H1 (cell line): ENCODE measurements at regions not wholly inside any gene's neighbourhood (a gene's known extent, or its start where the extent isn't known, plus 50 kb on each side); places are given as distances from the start of the nearest gene placed in this dataset.

Experiments used
- CTCF ChIA-PET: fragments of 300-600 bp; sonication (Branson Sonifier 250); formaldehyde crosslinking; loops from one replicate; lab custom pipeline; 2021; ENCODE audit not compliant: partially characterized antibody; lab: Charles Lee
- POLR2A ChIA-PET: fragments of 300-600 bp; sonication (Branson Sonifier 250); formaldehyde crosslinking; loops from one replicate; lab custom pipeline; 2021; ENCODE audit warnings: inconsistent platforms; ENCODE audit not compliant: partially characterized antibody; lab: Charles Lee
- DNase-seq, 2 experiments: peaks; one replicate each; pipeline versions ENCODE4 v3.0.0 to v3.0.0-alpha.2; 2010 to 2022; ENCODE audit warnings: low spot score in 2 of 2, low read depth in 1 of 2, mixed read lengths in 1 of 2
- FAIRE-seq: peaks from 2 replicates; lab custom pipeline; 2011; peaks lifted over from hg19 to GRCh38; lab: Jason Lieb, UNC
- H2AFZ ChIP-seq: 2 replicates; pipeline ENCODE4 v1.8.1; 2012; ENCODE audit warnings: low read length, inconsistent platforms
- H2AK5ac ChIP-seq: 2 replicates; pipeline ENCODE4 v1.6.1; 2013; ENCODE audit warnings: low read depth, low read length
- H2BK120ac ChIP-seq: replicated peaks from 2 replicates; pipeline ENCODE3; 2013; ENCODE audit warnings: low read depth, low read length, inconsistent platforms
- H2BK12ac ChIP-seq: 2 replicates; pipeline ENCODE4 v1.6.1; 2013; ENCODE audit warnings: low read depth, low read length
- H2BK15ac ChIP-seq: 2 replicates; pipeline ENCODE4 v1.6.1; 2013; ENCODE audit warnings: low read length
- H2BK20ac ChIP-seq: 2 replicates; pipeline ENCODE4 v1.6.1; 2013; ENCODE audit warnings: low read length
- H2BK5ac ChIP-seq: 2 replicates; pipeline ENCODE4 v1.6.1; 2013; ENCODE audit warnings: low read depth, low read length
- H3K14ac ChIP-seq: 2 replicates; pipeline ENCODE4 v1.6.1; 2013; ENCODE audit warnings: inconsistent platforms; ENCODE audit not compliant: insufficient read length
- H3K18ac ChIP-seq: 2 replicates; pipeline ENCODE4 v1.6.1; 2013; ENCODE audit warnings: low read length; ENCODE audit errors: extremely low read depth
- H3K23ac ChIP-seq: 2 replicates; pipeline ENCODE4 v1.6.1; 2013; ENCODE audit warnings: inconsistent platforms; ENCODE audit not compliant: insufficient read length
- H3K23me2 ChIP-seq: 2 replicates; pipeline ENCODE4 v1.6.1; 2013; ENCODE audit warnings: low read depth, low read length
- H3K27ac ChIP-seq: 2 replicates; pipeline ENCODE4 v1.6.1; 2011; ENCODE audit warnings: low read depth, low read length, inconsistent platforms
- H3K27me3 ChIP-seq, 4 experiments: replicated peaks in 1 of 4; 1 replicate in 1 of 4; 2 replicates in 3 of 4; pipeline versions ENCODE4 v1.6.1 to v1.8.1; 2011 to 2013; ENCODE audit warnings: low read length in 3 of 4, mild to moderate bottlenecking in 3 of 4, inconsistent platforms in 2 of 4, mixed read lengths in 2 of 4, moderate library complexity in 1 of 4; ENCODE audit not compliant: control insufficient read depth in 3 of 4, insufficient read depth in 3 of 4; ENCODE audit errors: extremely low read depth in 1 of 4
- H3K36me3 ChIP-seq, 4 experiments: 2 replicates each; pipeline versions ENCODE4 v1.6.1 to v1.8.1; 2011 to 2013; ENCODE audit warnings: mild to moderate bottlenecking in 4 of 4, low read length in 3 of 4, moderate library complexity in 2 of 4, control low read depth in 1 of 4, inconsistent platforms in 1 of 4; ENCODE audit not compliant: insufficient read depth in 4 of 4, control insufficient read depth in 2 of 4
- H3K4ac ChIP-seq: replicated peaks from 2 replicates; pipeline ENCODE3; 2013; ENCODE audit warnings: low read length, low read depth, mixed read lengths, inconsistent platforms; ENCODE audit not compliant: insufficient read length
- H3K4me1 ChIP-seq, 4 experiments: replicated peaks in 1 of 4; 1 replicate in 1 of 4; 2 replicates in 3 of 4; pipeline versions ENCODE4 v1.6.1 to v1.8.1; 2011 to 2013; ENCODE audit warnings: low read length in 3 of 4, inconsistent platforms in 2 of 4, mixed read lengths in 1 of 4; ENCODE audit not compliant: insufficient read depth in 4 of 4, control insufficient read depth in 3 of 4
- H3K4me2 ChIP-seq, 2 experiments: 2 replicates each; pipeline versions ENCODE4 v1.6.1 to v1.8.1; 2011 to 2013; ENCODE audit warnings: low read depth in 2 of 2, low read length in 2 of 2, control low read depth in 1 of 2, inconsistent platforms in 1 of 2, mild to moderate bottlenecking in 1 of 2; ENCODE audit not compliant: insufficient read depth in 1 of 2
- H3K4me3 ChIP-seq, 4 experiments: fragments of 200-600, 300-600 bp in 1 of 4; sonication (generic), shearing (Covaris generic), sonication (Bioruptor Twin) in 1 of 4; 2 replicates each; pipeline versions ENCODE4 v1.5.1 to v1.8.1; 2011 to 2016; ENCODE audit warnings: low read length in 4 of 4, low read depth in 3 of 4, control low read depth in 2 of 4, inconsistent platforms in 2 of 4, mild to moderate bottlenecking in 2 of 4, mixed read lengths in 1 of 4, moderate library complexity in 1 of 4; ENCODE audit not compliant: insufficient read depth in 2 of 4; ENCODE audit errors: extremely low read depth in 1 of 4
- H3K56ac ChIP-seq: replicated peaks from 2 replicates; pipeline ENCODE3; 2013; ENCODE audit warnings: low read depth, mild to moderate bottlenecking, mixed read lengths, low read length, inconsistent platforms; ENCODE audit not compliant: insufficient read length
- H3K79me1 ChIP-seq: 2 replicates; pipeline ENCODE4 v1.6.1; 2013; ENCODE audit warnings: low read depth, low read length, control low read depth
- H3K79me2 ChIP-seq, 2 experiments: 2 replicates each; pipeline versions ENCODE4 v1.6.1 to v1.8.1; 2012 to 2013; ENCODE audit warnings: low read length in 2 of 2, mild to moderate bottlenecking in 2 of 2, inconsistent platforms in 1 of 2; ENCODE audit not compliant: insufficient read depth in 2 of 2, control insufficient read depth in 1 of 2
- H3K9ac ChIP-seq, 4 experiments: replicated peaks in 1 of 4; 1 replicate in 1 of 4; 2 replicates in 3 of 4; pipeline versions ENCODE4 v1.6.1 to v1.8.1; 2011 to 2013; ENCODE audit warnings: low read depth in 3 of 4, low read length in 3 of 4, control low read depth in 2 of 4, mild to moderate bottlenecking in 2 of 4, moderate library complexity in 2 of 4, inconsistent platforms in 1 of 4; ENCODE audit errors: extremely low read depth in 1 of 4
- H3K9me3 ChIP-seq, 2 experiments: 2 replicates each; pipeline versions ENCODE4 v1.6.1 to v1.8.1; 2012 to 2013; ENCODE audit warnings: mild to moderate bottlenecking in 2 of 2, moderate library complexity in 2 of 2, control low read depth in 1 of 2, inconsistent platforms in 1 of 2, low read depth in 1 of 2, low read length in 1 of 2, mixed read lengths in 1 of 2; ENCODE audit not compliant: insufficient read depth in 2 of 2
- H4K20me1 ChIP-seq, 2 experiments: replicated peaks in 1 of 2; 2 replicates each; pipeline versions ENCODE3 to v1.8.1; 2011 to 2013; ENCODE audit warnings: inconsistent platforms in 2 of 2, low read length in 2 of 2, mild to moderate bottlenecking in 1 of 2; ENCODE audit not compliant: insufficient read depth in 2 of 2, control insufficient read depth in 1 of 2
- H4K5ac ChIP-seq: 2 replicates; pipeline ENCODE4 v1.6.1; 2013; ENCODE audit warnings: low read length, low read depth, mixed read lengths, inconsistent platforms; ENCODE audit not compliant: insufficient read length
- H4K8ac ChIP-seq: 2 replicates; pipeline ENCODE4 v1.8.0; 2013; ENCODE audit warnings: mild to moderate bottlenecking, moderate library complexity, low read length, inconsistent platforms; ENCODE audit not compliant: insufficient read depth; ENCODE audit errors: extremely low read depth
- H4K91ac ChIP-seq: replicated peaks from 2 replicates; pipeline ENCODE3; 2013; ENCODE audit warnings: low read length, mixed read lengths, inconsistent platforms; ENCODE audit not compliant: insufficient read length
- CHD1 ChIP-seq: IDR thresholded peaks from 2 replicates; pipeline ENCODE4 v1.6.1; 2012; ENCODE audit warnings: low read depth, low read length, improper control_type of control experiment
- PHF8 ChIP-seq: fragments of 200-600 bp; sonication (generic); conservative IDR thresholded peaks from 2 replicates; pipeline ENCODE4 v1.7.1; 2012; ENCODE audit warnings: low read depth, mild to moderate bottlenecking, inconsistent platforms, low read length, moderate library complexity
- TEAD4 ChIP-seq: IDR thresholded peaks from 2 replicates; pipeline ENCODE4 v1.6.1; 2012; ENCODE audit warnings: low read depth, low read length, inconsistent platforms, mixed read lengths
- WGBS, 2 experiments: shearing (Covaris generic) in 1 of 2; methylation state at CpG; one replicate each; pipeline versions ENCODE4 v1.1.6 to v1.1.7; 2013 to 2015; ENCODE audit warnings: low lambda C conversion rate in 2 of 2, mixed read lengths in 2 of 2, inconsistent platforms in 1 of 2, low coverage in 1 of 2, missing lambda C conversion rate in 1 of 2; ENCODE audit not compliant: insufficient replicate concordance in 2 of 2, insufficient coverage in 1 of 2, insufficient read length in 1 of 2; ENCODE audit errors: extremely low coverage in 1 of 2, missing lambda C conversion rate in 1 of 2; 5-methylcytosine and 5-hydroxymethylcytosine counted together
- TF ChIP-seq, protein P1 (sequence below), 3 experiments: IDR thresholded peaks; 1 replicate in 2 of 3; 2 replicates in 1 of 3; pipeline versions ENCODE4 v1.5.1 to v1.6.1; 2011; ENCODE audit warnings: low read length in 3 of 3, mild to moderate bottlenecking in 3 of 3, inconsistent platforms in 2 of 3, low read depth in 1 of 3, moderate library complexity in 1 of 3; ENCODE audit not compliant: insufficient read depth in 1 of 3; ENCODE audit errors: control extremely low read depth in 1 of 3

DNA sequence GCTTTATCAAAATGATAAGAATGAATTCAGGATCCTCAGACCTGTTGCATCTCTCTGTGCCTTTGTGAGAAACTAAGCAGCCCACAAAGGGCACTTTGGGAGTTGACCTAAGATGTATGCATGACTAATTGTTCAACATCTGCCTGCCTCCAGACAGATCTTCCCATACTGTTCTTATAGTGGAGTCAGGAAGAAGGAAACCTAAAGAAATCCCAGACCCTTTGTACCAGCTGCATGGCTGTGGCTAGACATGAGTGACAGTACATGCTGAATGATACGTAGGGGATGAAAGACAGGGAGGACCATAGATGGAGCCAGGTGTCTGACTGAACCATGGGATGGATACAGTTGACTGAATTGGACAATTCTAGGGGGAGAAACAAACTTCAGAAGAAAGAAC lies 148.7 kb upstream of the PCGF5 start:
- H3K27ac ChIP-seq = no peak overlapping the region
- H2BK15ac ChIP-seq = no peak overlapping the region
- H3K14ac ChIP-seq = no peak overlapping the region
- no peaks in the 10 kb centered on the region for H4K20me1 ChIP-seq
- no peak overlapping the region for H2BK5ac ChIP-seq
- H4K91ac ChIP-seq = no peak overlapping the region
- no peaks in the 10 kb centered on the region; the same call in 1 of the 2 replicates for H3K23me2 ChIP-seq
- ChIA-PET CTCF (interaction anchor here (1.0 to 2.2 kb wide), 2 partner anchors 28 to 226 kb away, joined by 3 to 7 read pairs; no protein-coding TSS in a partner anchor), POLR2A (no interaction called here)
- no peak overlapping the region for H2AFZ ChIP-seq
- H3K23ac ChIP-seq = no peak overlapping the region
- no peak overlapping the region for H3K4me2 ChIP-seq
- H3K79me1 ChIP-seq = no peaks in the 10 kb centered on the region
- no peak overlapping the region for H3K9ac ChIP-seq
- no peak overlapping the region for H3K18ac ChIP-seq
- H3K4ac ChIP-seq = no peak overlapping the region
- TF ChIP-seq CHD1 (no peak), TEAD4 (no peak), PHF8 (no peak)
- TF ChIP-seq, protein P1, sequence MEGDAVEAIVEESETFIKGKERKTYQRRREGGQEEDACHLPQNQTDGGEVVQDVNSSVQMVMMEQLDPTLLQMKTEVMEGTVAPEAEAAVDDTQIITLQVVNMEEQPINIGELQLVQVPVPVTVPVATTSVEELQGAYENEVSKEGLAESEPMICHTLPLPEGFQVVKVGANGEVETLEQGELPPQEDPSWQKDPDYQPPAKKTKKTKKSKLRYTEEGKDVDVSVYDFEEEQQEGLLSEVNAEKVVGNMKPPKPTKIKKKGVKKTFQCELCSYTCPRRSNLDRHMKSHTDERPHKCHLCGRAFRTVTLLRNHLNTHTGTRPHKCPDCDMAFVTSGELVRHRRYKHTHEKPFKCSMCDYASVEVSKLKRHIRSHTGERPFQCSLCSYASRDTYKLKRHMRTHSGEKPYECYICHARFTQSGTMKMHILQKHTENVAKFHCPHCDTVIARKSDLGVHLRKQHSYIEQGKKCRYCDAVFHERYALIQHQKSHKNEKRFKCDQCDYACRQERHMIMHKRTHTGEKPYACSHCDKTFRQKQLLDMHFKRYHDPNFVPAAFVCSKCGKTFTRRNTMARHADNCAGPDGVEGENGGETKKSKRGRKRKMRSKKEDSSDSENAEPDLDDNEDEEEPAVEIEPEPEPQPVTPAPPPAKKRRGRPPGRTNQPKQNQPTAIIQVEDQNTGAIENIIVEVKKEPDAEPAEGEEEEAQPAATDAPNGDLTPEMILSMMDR (IDR thresholded peaks at IDR 0.05; ENCODE audit: control extremely low read depth in 1 of 3, insufficient read depth in 1 of 3, low read depth in 1 of 3, low read length in 3 of 3) = no peak
- no peaks in the 10 kb centered on the region for H3K9me3 ChIP-seq
- DNase-seq = no peak
- H3K4me1 ChIP-seq = no peaks in the 10 kb centered on the region
- no peak overlapping the region for H4K5ac ChIP-seq
- no peak overlapping the region for H4K8ac ChIP-seq
- H3K27me3 ChIP-seq = no peaks in the 10 kb centered on the region
- H2BK20ac ChIP-seq = no peak overlapping the region
- no peak overlapping the region for H2BK120ac ChIP-seq
- no peak for FAIRE-seq
- no peak overlapping the region for H3K56ac ChIP-seq
- H3K4me3 ChIP-seq = no peak overlapping the region
- WGBS, 2 experiments = 16% methylated on average over 1 of the region's 1 CpG; no CpG with 5 or more reads in 1 of the 2 experiments
- H2AK5ac ChIP-seq = no peak overlapping the region
- no peak overlapping the region for H2BK12ac ChIP-seq
- no peaks in the 10 kb centered on the region for H3K79me2 ChIP-seq
- no peaks in the 10 kb centered on the region for H3K36me3 ChIP-seq
